HL-60/S4 treated with phorbol 12-myristate 13-acetate at 8.2 ng/mL for 4 days and 3 days (cell line): ENCODE measurements at regions not wholly inside any gene's neighbourhood (a gene's known extent, or its start where the extent isn't known, plus 50 kb on each side); places are given as distances from the start of the nearest gene placed in this dataset.
"Not testable (repeated sequence)": the region's sequence is repeated elsewhere in the genome, so short reads cannot be mapped to it uniquely, and the experiment has no call there.

ENCODE experiments used
- in situ Hi-C: fragments of 300-500 bp; cut with MboI; formaldehyde crosslinking; loops from 2 replicates; pipeline ENCODE4 v1.15.0; 2022; ENCODE audit warnings: low sequenced_read_pairs

DNA sequence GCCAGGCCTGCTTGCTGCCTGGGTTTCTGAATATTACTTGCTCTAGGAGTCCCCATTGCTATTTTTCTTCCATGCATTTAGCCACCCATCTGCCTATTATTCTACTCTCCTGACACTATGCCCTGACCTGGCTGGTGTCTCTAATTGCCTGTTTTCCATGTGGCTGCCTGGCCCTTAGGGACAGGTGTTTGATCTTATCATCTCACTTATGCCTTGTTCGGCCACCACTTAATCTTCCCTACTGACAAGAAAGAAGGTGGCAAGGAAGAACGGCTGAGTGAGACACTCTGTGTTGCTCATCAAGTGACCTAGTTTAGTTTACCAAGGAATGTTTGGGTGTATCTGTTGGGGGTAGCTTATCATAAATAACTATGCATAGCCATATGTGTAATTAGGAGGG, 50.4 kb upstream of the RAPH1 start:
- in situ Hi-C loops = no loop called here

DNA sequence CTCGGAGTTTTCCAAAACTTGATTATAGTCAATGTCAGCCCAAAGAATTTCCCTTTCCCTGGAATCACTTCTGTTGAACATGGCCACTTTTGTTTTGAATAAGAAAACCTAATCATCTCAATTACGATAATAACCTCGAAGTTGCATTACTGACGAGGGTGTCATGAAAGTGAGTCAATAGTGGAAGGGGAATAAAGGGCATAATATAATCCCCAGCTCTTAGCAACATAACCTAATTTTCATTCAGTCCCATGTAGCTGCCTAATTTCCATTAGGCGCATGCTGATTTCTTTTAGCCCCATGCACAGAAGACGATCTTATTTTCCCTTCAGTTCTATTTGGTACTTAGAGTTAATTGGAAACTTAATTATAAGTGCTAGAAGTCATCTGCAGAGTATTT, 51.1 kb upstream of the RAPH1 start:
- in situ Hi-C loops = no loop called here

DNA sequence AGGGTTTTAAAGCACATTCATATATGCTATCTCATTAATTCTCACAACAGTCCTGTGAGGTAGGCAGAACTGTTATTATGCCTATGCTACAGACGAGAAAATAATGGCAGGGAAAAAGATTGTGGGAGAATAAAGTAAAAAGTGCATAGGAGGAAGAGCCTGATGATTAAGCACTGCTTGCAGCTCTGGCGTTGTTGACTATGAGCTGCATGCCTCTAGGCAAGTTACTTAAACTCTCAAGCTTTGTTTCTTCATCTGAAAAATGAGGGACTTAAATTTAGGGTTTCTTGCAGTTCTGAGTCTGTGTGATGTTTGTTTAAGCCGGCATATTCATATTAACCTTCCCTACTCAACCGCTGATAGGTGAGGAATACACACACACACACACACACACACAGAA, 51.6 kb upstream of the RAPH1 start:
- in situ Hi-C loops = no loop called here

DNA sequence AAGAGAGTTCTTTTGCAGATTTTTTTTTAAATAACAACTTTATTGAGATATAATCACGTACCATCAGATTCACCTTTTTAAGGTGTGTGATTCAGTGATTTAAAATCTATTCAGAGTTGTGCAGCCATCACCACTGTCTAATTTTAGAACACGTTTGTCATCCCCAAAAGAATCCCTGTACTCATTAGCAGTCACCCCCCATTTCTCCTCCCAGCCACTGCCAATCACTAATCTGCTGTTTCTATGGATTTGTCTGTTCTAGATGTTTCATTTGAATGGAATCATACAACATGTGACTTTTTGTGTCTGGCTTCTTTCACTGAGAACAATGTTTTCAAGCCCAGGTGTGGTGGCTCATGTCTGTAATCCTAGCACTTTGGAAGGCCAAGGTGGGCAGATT, 55.4 kb upstream of the RAPH1 start:
- in situ Hi-C loops = no loop called here

DNA sequence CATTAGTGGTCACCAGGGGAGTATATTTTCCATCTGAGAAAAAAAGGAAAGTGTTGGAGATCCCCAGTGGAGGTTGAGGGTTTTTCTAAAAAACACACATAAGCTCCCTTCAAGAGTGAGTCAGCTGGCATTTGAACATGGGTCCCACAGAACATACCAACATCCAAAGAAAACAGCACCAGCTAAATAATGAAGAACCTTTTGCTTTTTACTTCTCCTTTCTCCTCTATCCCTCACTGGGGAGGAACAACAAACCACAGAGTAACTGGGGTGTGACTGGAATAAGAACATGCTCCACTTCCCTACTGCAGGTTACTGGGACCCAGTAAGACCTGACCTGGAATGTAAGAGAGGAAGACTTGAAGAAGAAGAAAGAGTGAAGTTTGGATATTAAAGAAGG, 56.5 kb upstream of the RAPH1 start:
- in situ Hi-C loops = no loop called here

DNA sequence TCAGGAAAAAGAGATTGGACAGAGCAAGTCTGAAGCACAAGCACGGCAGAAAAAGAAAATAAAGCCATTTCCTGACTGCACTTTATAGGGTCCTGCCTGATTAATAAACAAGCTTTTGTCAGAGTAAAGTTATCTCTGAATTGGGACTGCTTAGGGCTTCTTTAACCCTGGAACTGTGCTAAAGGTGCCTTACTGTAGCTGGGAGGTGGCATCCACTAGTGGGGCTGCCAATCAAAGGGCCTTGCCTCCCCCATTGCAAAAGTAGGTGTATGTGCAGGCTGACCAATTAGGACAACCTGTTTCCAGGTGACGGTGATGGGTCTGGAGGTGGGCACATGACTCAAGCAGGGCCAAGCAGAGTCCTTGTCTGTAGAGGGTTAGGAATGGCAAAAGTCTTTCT, 57.4 kb upstream of the RAPH1 start:
- in situ Hi-C loops = no loop called here

DNA sequence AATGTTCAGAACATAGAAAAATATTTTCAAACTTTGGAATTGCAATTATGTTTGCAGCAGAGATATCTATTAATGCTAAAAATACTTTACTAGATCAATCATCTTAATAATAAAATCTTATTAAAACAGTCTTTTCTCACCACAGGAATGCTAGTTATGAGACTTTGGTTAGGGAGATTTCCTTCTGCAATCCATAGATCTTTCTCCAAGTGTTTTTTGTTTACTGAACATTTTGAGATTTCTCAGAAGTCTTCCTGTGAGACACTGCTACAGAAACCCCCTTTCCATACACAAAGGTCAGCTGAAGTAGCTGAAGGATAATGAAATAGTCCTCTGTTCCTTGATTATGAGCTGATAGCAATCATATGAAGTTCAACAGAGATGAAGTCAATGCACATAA, 59.4 kb upstream of the RAPH1 start:
- in situ Hi-C loops = no loop called here

DNA sequence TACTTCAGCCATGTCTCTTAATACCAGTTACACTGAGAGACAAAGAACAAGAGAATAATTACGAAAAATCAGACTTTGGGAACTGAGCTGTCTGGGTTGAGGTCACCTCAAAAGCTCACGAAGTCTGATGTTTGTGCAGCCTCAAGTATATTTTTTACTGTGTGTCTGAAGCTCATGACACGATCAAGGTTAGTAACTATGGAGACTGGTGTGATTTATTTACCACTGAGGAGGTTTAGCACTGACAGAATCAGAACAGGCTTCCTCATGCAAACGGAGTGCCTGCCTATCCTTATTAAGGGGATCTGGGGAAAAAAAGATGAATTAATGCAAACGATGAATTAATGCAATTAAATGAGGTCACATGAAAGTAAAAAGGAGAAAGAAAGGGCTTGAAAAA, 61.1 kb upstream of the RAPH1 start:
- in situ Hi-C loops = no loop called here

DNA sequence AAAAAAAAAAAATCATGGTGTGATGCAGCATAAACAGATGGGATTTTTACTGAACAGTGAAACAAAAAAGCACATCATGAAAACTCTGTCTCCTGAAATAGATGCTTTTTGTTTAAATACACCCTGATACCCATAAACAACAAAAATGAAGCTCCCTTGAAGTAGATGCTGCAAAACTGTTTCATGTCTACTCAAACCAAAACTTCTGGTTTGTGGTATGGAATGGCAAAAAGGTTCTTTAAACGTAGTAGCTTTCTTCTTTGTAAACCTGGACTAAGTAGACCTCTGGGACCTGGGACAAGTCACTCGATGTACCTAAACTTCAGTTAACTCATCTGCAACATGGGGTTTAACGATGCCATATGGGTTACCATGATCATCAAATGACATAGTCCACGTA, 64.4 kb upstream of the RAPH1 start:
- in situ Hi-C loops = no loop called here

DNA sequence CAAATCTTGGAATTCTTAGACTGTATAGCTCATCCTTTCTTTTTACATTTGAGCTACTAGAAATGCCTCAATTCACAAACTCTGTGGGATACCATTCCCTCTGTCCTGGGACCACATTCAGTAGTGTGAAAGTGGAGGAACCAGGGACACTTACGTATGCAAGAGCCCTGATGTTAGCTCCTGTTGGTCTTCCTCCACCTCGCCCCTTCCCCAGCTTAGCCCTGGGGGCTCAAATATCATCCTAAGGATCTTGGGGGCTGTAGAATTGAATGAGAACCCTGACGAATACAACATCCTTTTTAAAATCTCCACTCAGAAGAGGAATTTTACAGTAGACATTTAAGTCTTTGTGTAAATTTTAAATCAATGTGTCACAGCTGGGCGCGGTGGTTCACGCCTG, 65.2 kb upstream of the RAPH1 start:
- in situ Hi-C loops = no loop called here

DNA sequence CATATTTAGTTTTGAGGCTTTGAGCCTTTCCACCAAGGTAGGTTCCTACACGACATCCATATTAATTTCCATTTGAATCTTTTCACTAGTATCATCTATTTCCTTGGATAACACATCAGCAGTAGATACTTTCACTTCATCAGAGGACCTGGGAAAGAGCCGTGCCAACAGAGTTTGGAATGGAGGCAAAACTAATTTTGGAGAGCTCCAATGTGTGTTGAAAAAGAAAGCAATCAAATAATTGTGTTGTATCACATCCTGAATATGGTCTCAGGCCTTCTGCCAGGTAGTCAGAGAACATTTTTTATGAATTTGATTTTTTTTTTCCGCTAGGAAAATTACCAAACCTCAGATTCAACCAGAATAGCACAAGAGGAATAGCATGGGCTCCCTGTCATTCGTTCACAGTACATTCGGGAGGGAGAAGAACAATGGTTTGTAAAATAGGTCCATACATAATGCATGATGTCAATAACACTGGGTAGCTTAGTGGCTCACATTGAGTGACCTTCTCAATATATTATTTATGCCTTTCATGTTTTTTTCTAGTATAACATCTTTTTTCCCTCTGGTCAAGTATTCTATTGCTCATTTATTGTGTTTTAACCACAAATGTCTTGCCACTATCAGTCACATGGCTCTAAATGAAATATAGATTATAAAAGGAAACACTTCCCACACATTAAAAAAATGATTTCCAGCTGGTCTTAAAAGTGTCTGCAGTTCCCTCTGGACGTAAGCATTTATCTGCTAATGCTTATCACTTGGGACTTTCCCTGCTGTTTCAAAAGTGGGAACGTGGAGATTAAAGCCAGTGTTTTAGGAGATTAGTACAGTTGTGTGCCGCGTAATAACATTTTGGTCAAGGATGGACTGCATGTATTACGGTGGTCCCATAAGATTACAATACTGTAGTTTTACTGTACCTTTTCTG, 68.6 kb upstream of the RAPH1 start:
- in situ Hi-C loops = no loop called here

DNA sequence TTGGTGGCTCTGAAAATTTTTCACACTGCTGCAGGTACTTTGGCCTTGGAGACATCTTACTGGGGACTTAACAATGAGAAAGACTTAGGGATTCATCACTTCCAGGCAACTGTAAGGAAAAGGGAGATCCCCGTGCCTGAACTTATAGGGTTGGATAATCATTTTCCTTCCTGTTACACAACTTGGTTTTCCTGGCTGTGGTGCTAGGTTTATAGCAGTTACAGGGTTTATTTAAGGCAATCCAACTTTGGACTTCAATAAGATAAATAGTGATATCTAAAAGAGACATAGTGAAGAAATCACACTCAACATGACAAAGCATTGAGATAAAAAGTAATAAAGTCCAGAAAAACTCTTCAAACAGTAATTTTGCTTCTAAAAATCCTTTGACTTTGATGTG, 70.2 kb upstream of the RAPH1 start:
- in situ Hi-C loops = no loop called here

DNA sequence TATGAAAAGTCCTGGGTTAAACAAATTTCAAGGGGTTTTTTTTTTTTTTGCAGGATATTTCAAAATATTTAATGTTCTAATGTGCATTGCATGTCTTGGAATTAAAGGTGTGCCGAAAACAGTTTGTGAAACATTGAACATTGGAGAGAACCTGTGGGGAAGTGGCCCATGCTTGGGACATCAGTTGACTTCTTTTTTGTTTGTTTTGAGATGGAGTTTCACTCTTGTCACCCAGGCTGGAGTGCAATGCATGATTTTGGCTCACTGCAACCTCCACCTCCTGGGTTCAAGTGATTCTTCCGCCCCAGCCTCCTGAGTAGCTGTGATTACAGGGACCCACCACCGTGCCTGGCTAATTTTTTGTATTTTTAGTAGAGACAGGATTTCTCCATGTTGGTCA, 71.0 kb upstream of the RAPH1 start:
- in situ Hi-C loops = no loop called here

DNA sequence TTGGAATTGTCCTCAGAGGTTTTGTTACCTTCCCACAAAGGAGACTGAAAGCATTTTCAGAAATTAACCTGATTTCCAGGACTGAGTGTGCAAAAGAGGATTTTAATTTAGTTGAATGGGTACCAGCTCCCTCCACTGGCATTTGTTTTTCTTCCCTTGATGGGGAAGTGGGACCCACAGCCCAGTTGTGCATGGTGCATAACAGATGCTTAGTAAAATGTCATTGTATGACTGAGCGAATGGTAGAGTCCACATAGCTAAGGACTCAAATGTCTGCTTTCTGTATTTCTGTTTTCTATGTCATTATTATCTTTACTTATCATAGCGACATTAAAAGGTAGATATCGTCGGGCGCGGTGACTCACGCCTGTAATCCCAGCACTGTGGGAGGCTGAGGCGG, 75.5 kb upstream of the RAPH1 start:
- in situ Hi-C loops = no loop called here

DNA sequence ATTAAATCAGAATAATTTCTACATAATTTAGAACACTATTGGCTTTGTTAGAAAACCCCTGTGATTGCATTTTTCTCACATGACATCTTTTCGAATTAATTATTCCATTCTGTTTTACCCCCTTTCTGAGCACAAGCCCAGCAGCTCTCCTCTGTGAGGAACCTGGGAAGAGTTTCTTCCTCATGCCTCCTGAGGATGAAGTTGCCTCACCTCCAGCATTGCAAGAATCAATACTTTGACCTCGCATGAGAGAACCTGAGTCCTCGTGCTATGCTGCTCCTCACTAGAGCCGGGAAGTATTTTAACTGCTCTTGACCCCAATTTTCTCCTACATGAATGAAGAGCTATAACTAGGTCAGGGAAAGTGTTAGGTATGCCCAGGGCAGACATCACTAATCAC, 77.1 kb upstream of the RAPH1 start:
- in situ Hi-C loops = no loop called here

DNA sequence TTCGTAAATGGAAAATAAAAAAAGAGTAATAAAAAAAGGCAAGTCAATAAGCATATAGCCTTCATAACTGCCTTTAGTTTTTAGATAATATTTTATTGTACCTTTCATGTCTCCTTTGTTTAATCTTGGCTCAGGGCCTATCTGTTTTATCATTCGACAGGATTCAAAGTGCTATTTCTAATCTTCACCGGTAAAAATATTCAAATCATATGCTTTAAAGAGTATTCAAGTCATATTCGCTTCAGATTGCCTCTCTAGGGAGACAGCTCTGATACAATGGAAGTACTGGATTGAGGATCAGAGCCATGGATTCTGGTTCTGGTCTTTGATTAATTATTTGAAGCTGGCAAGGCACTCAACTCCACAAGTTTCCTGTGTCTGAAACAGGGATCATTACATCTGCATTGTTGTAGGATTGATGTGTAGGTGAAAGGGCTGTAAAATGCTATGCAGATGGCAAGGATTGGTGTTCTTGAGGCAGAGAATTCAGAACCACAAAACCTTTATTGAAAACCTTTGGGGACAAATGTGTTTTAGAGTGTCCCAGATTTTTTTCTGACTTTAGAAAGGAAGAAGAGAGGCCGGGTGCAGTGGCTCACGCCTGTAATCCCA, 84.3 kb upstream of the RAPH1 start:
- in situ Hi-C loops = no loop called here

DNA sequence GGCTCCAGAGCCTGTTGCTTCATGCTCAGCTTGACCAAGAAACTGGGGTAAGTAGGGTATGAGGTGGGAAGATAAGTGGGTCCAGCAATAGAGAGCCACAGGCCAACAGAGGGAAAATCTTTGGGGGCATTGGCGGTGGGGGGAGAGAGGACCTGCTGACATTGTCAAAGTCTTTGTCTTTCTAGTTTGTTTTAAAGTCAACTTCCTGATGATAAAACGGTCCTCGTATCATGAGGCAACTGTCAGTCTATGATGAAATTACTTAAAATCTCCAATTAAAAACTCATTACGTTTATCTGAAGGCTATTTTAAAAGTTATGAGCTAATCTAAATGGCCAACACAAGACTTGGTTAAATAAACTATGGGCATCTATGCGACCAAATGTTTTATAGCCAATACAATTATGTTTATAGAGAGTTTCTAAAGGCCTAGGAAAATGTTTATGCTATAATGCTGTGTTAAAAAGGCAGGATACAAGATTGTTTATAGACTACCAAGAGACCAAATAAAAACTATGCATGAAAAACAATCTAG, 84.4 kb upstream of the CD28 start:
- in situ Hi-C loops = no loop called here

DNA sequence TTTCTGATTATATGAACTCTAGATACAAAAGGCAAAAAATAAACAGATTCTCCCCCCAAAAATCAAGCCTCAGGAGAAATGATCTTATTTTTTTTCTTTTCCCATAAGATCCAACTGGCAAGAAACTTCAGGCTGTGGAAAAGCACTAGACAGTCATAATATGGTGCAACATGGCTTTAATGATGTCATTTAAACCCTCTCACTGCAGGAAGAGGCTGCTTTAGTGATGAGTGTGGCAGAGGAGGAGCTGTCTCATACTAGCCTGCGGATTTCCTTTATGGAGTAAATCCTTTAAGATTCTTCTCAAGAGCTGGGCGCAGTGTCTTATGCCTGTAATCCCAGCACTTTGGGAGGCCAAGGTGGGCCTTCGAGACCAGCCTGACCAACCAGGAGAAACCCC, 83.3 kb upstream of the CD28 start:
- in situ Hi-C loops = no loop called here

DNA sequence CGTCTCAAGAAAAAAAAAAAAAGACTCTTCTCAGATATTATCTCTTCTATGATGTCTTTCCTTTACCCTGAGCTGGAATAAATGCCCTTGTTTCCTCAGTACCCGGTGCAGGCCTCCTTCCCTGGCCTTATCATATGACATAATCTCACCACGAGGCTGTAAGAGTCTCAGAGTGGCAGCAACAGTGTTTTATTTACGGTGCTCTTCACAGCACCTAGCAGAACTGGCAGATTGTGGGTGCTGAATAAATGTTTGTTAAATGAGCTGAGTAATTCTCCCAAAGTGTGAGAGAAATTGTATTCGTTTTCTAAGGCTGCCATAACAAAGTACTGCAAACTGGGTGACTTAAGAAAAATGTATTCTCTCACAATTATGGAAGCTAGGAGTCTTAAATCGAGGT, 82.8 kb upstream of the CD28 start:
- in situ Hi-C loops = no loop called here

DNA sequence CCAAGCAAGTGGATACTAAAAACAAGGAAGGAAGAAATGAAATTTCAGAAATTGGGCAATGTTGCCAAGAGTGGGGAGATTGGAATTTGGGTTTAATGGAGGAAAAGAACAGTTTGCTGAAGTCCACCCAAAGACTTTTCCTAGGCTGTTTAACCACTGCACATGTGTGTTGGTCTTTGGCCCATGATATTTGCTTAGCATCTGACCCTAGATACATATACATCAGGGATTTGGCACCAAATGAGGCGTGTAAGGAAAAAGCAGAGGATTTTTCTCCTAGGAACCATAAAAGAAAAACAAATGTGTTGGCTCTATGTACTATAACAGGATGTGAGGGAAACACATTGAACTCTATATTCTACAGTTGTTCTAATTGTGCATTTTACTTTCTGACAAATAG, 80.7 kb upstream of the CD28 start:
- in situ Hi-C loops = no loop called here

DNA sequence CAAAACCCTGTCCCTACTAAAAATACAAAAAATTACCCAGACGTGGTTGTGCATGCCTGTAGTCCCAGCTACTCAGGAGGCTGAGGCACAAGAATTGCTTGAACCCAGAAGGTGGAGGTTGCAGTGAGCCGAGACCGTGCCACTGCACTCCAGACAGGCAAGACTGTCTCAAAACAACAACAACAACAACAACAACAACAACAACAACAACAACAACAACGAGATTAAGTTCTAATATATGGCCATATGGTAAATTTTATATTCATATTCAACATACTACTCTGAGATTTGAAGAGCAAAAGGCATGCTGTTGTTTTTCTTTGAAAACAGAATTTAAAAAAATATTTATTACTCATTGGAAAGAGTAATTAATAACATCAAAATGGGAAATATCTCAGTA, 80.2 kb upstream of the CD28 start:
- in situ Hi-C loops = not testable (repeated sequence)

DNA sequence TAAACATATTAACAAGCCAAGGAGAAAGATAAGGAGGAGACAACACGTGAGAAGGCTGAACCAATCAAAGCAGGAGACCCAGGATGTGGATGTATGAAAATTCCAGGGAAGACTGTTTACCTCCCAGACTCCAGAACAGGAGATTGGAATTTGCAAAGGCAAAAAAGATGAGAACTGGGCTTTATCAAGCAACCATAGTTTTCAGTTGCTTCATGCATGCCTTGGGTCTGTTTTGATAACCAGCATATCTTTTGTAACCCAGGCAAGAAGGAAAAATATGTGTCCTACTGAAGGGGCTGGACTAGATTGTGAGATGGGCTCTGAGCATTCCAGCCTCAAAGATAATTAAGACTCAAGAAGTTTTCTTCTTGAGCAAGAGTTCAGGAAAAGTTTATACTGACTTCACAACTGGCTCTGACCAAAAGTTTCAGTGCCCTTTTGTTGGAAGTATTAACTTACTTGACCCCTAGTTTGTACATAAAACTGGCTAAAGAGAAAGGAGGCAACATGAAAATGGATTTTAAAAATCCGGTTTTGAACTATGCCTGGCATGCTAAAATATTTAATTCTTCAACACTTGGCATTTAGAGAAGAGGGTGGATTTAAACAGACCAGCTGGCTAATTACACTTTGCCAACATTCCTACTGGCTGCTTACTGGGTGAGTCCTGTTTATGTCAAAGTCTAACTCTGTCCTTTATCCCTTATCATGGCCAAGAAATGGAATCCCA, 79.3 kb upstream of the CD28 start:
- in situ Hi-C loops = no loop called here
